Right ventricle myocardium inferior (tissue), 1 donor: ENCODE measurements at regions not wholly inside any gene's neighbourhood (a gene's known extent, or its start where the extent isn't known, plus 50 kb on each side); places are given as distances from the start of the nearest gene placed in this dataset.
"Not testable (repeated sequence)": the region's sequence is repeated elsewhere in the genome, so short reads cannot be mapped to it uniquely, and the experiment has no call there.

Experiments used
- ATAC-seq: fragments of 200-7000 bp; cut with Tn5 transposase; one replicate; pipeline ENCODE4 v1.9.1; 2020; ENCODE audit warnings: mild to moderate bottlenecking, moderate library complexity
- DNase-seq: peaks from one replicate; pipeline ENCODE4 v3.0.0; 2021; ENCODE audit errors: missing footprints
- intact Hi-C: fragments of 100-400 bp; cut with DNase I; formaldehyde crosslinking; loops from one replicate; pipeline ENCODE4 v1.11.0; 2022
- donor health status: DM: no; HTN: yes; CAD: no; lungs with severe emphysema.

DNA sequence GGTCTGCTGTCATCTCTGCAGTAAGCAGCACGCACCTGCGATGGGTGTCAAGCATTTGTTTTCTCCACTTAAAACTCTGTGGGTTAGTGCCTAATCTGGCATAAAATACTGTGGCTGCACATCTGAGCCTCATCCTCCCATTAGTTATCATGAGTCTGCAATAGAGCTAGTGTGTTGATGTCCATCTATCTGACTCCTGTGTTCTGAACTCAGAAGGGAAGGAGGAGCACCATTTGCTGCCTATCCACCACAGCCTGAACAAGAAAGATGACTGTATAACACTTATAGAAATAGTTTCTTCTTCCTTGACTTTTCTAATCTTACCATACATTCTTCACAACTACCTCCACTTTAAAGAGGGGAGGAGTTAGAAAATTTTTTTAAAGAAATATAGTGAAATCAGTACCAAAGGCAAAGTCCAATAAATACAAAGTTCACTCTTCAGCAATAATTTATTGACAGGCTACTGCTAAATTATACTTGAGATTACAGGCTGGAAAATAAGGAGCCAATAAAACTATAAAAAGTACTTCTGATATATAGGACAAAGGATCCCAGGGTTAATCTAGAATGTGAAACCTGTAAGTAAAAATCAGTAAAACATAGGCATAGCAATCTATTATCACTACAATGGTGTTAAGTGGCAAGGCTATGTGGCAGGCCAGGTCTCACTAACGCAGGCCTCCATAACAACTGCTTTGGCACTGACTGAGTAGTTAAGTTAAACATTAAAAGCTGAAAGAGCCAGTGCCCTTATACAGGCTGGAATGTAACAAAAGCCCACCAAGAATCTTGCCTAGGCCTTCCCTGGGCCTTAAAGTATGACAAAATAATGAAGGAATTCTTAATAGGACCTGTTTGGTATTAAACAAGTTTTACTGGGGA, 70.2 kb downstream of the LGALS9C start:
- DNase-seq, intact Hi-C loops, ATAC-seq: not testable (repeated sequence)

DNA sequence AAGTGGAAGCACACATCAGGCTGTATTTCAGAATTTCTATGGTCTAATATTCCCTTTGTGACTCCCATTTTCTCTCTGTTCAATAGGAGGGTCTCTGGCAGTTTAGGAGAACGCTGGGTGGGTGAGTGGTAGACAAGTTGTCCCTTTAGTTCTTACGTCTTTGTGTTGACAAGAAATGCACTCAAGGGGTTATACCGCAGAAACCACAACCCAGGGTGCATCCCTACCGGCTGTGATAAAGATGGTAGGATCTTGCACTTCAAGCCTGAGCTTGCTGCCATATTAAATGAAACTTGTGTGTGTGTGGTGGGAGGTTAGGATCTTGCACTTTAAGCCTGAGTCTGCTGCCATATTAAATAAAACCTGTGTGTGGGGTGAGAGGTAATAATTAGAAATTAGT, 80.5 kb downstream of the LGALS9C start:
- intact Hi-C loops, ATAC-seq, DNase-seq: not testable (repeated sequence)

DNA sequence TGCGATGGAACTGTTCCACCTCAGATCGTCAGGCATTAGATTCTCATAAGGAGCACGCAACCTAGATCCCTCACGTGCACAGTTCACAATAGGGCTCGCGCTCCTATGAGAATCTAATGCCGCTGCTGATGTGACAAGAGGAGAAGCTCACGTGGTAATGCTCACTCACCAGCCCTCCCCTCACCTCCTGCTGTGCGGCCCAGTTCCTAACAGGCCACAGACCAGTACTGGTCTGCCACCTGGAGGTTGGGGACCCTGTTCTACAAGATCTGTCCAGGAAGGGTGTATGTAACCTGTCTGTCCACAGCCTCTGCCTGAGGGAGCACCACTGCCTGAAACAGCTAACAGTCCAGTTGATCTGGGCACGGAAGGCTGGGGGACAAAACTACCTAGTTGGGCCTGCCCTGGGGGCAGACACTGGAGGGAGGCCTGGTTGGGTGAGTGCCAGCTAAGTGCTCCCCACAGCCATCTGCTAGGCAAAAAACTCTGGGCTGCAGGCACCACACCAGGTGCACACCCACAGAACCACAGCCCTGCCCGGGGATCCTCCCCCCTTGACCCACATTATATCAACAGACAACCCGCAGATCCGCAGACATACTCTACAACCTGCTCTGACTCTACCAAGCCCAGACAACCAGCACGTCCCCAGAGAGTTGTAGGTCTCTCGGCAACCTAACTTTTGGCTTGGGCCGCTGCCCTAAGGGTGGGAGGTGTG, 80.7 kb downstream of the TBC1D28 start:
- intact Hi-C loops, DNase-seq: not testable (repeated sequence)
- ATAC-seq: peak; percentile 56

DNA sequence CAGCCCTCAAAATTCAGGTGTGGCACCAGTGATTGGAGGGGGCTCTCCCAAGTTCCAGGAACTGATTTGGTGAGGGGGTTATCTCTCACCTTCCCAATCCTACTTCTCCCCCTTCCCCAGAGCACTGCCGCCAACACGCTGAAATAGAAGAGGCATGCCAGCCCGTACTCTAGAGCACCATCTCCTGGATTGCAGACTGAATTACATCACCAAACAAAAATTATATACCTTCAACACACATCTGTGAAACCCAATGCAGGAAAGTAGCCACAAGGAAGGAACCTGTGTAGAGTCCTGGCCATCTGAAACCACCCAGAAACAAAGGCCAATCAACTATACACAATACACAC, 80.1 kb downstream of the TBC1D28 start:
- intact Hi-C loops, DNase-seq: not testable (repeated sequence)
- ATAC-seq: peak; percentile 63

DNA sequence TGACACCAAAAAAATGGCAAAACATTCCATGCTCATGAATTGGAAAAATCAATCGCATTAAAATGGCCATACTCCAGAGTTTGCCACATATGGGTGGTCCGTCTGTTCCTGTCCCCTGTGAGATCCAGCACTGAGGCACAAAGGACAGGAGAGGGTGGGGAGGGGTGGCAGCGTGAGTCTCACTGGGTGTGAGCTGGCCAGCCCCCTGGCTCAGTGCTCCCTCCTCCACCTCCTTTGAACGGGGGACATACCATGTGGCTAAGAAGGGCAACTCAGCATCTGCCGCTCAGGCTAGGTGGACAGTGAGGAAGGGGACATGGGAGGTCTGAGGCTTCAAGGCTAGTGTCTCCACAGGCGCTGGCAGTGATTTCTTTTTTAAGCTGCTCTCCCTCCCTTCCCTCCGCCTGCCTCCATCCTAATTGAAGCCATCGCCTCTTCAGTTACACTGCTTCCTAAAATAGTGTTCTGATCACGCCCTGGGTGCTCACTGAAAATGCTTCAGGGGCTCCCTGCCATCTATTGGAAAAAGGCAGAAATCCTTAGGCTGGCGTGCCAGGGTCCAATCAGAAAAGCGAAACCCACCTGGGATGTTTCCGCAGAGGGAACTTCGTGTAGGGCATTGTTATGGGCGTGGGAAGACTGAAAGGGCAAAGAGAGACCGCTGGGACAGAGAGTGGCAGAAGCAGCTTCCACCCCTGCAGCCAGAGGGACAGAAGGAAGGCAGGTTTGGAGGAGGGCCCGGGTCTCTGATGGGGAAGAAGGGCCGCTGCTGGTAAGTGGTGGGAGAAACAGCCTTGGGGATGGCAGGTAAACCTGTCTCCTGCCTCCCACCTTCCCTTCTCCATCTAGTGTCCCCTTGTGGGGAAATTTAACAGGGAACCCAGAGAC, 75.8 kb downstream of the TBC1D28 start:
- ATAC-seq (peak; percentile 59), DNase-seq (peak; percentile 34)
- intact Hi-C loops: not testable (repeated sequence)

DNA sequence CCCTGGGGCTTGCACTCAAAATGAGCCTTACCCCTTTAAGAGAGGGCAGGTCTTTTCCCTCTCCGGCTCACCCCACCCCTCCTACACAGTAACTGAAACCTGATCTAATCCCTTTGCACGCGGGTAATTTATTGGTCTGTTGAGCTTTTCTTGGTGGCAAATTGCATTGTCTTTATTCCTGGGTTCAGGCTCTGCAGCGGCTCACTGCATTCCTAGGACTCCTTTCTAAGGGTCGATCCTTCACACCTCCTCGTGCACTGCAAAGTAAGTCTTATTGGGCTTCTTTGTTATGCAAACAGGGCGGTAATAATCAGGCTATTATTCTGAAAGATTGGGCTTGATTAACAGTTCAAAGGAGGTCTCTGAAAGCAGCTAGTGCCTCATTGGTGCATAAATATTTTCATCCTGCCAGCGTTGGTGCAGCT, 74.7 kb downstream of the TBC1D28 start:
- intact Hi-C loops, DNase-seq: not testable (repeated sequence)

DNA sequence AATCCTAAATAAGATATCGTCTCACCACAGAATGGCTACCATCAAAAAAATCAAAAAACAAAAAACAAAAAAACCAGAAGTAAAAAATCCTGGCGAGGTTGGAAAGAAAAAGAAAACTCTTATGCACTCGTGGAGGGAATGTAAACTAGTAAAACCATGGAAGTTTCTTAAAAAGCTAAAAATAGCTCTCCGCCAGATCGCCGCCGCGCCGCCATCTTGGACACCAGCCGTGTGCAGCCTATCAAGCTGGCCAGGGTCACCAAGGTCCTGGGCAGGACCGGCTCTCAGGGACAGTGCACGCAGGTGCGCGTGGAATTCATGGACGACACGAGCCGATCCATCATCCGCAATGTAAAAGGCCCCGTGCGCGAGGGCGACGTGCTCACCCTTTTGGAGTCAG, 71.7 kb downstream of the TBC1D28 start:
- ATAC-seq: not testable (repeated sequence)

More for the DNA sequence above, 74.7 kb downstream of the TBC1D28 start:
- peak; percentile 88 for ATAC-seq

DNA sequence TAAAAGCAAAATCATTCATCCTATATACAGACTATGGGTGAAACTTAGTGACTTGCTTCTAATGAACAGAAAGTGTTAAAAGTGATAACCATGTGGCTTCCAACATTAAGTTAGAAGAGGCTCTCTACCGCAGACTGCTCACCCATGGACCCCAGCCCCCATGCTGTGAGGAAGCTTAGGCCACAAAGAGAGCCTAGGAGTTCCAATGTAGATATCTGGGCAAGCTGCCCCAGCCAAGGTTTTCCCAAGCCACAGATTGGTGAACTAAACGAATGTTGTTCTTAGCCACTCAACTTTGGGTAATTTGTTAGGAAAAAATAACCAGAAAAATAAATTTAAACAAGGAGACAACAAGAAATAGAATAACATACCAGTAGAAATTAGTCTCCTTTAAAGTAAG, 70.1 kb downstream of the TBC1D28 start:
- ATAC-seq, intact Hi-C loops, DNase-seq: not testable (repeated sequence)

More for the DNA sequence above, 71.7 kb downstream of the TBC1D28 start:
- intact Hi-C loops, DNase-seq: not testable (repeated sequence)
